ENCODE measurements at regions not wholly inside any gene's neighbourhood (a gene's known extent, or its start where the extent isn't known, plus 50 kb on each side); places are given as distances from the start of the nearest gene placed in this dataset.

GRCh38 chr2:215601990-215602721 lies 166.3 kb upstream of the FN1 start:
- no peak for ATAC-seq
- H3K9me3 ChIP-seq (ENCODE audit: control insufficient read depth, insufficient read depth, low read depth, low read length) = no peaks in the 10 kb centered on the region
- in situ Hi-C loops (cut with HindIII; ENCODE audit: low pct_unique_long_range_greater_than_20kb, low sequenced_read_pairs) = no loop called here
- H3K36me3 ChIP-seq (ENCODE audit: control insufficient read depth, insufficient read depth, low read length) = no peaks in the 10 kb centered on the region
- intact Hi-C loops (cut with micrococcal nuclease; ENCODE audit: unreplicated experiment) = no loop called here
- no peak overlapping the region for H3K4me3 ChIP-seq (ENCODE audit: low read depth in 2 of 2, low read length in 2 of 2)
- CTCF ChIA-PET = no interaction called here
- no TSS peak for BruUV-seq (replicated peaks)
- TF ChIP-seq SIN3A (IDR thresholded peaks at IDR 0.05; ENCODE audit: borderline replicate concordance, insufficient read depth, low read depth, low read length) = no peak
- no peak for TF ChIP-seq TCF7L2 (IDR thresholded peaks at IDR 0.05; ENCODE audit: low read depth, low read length)
- TF ChIP-seq, protein P1, sequence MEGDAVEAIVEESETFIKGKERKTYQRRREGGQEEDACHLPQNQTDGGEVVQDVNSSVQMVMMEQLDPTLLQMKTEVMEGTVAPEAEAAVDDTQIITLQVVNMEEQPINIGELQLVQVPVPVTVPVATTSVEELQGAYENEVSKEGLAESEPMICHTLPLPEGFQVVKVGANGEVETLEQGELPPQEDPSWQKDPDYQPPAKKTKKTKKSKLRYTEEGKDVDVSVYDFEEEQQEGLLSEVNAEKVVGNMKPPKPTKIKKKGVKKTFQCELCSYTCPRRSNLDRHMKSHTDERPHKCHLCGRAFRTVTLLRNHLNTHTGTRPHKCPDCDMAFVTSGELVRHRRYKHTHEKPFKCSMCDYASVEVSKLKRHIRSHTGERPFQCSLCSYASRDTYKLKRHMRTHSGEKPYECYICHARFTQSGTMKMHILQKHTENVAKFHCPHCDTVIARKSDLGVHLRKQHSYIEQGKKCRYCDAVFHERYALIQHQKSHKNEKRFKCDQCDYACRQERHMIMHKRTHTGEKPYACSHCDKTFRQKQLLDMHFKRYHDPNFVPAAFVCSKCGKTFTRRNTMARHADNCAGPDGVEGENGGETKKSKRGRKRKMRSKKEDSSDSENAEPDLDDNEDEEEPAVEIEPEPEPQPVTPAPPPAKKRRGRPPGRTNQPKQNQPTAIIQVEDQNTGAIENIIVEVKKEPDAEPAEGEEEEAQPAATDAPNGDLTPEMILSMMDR (IDR thresholded peaks at IDR 0.05) = no peak
- no peak for TF ChIP-seq POLR2AphosphoS5 (IDR thresholded peaks at IDR 0.05; ENCODE audit: low read depth, low read length)
- TF ChIP-seq, protein P2, sequence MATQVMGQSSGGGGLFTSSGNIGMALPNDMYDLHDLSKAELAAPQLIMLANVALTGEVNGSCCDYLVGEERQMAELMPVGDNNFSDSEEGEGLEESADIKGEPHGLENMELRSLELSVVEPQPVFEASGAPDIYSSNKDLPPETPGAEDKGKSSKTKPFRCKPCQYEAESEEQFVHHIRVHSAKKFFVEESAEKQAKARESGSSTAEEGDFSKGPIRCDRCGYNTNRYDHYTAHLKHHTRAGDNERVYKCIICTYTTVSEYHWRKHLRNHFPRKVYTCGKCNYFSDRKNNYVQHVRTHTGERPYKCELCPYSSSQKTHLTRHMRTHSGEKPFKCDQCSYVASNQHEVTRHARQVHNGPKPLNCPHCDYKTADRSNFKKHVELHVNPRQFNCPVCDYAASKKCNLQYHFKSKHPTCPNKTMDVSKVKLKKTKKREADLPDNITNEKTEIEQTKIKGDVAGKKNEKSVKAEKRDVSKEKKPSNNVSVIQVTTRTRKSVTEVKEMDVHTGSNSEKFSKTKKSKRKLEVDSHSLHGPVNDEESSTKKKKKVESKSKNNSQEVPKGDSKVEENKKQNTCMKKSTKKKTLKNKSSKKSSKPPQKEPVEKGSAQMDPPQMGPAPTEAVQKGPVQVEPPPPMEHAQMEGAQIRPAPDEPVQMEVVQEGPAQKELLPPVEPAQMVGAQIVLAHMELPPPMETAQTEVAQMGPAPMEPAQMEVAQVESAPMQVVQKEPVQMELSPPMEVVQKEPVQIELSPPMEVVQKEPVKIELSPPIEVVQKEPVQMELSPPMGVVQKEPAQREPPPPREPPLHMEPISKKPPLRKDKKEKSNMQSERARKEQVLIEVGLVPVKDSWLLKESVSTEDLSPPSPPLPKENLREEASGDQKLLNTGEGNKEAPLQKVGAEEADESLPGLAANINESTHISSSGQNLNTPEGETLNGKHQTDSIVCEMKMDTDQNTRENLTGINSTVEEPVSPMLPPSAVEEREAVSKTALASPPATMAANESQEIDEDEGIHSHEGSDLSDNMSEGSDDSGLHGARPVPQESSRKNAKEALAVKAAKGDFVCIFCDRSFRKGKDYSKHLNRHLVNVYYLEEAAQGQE (IDR thresholded peaks at IDR 0.05; ENCODE audit: insufficient read depth in 1 of 2, low read depth in 2 of 2, low read length in 1 of 2) = no peak
- DNase-seq (ENCODE audit: low read depth, low spot score) = no peak
- POLR2A ChIA-PET = no interaction called here
- no peaks in the 10 kb centered on the region; the same call in 1 of the 2 replicates for H3K27me3 ChIP-seq (ENCODE audit: control insufficient read depth, insufficient read depth, low read length)
- no peak overlapping the region for H3K27ac ChIP-seq (ENCODE audit: low read length)
- H3K4me1 ChIP-seq (ENCODE audit: control insufficient read depth, insufficient read depth, low read length) = no peaks in the 10 kb centered on the region

DNA sequence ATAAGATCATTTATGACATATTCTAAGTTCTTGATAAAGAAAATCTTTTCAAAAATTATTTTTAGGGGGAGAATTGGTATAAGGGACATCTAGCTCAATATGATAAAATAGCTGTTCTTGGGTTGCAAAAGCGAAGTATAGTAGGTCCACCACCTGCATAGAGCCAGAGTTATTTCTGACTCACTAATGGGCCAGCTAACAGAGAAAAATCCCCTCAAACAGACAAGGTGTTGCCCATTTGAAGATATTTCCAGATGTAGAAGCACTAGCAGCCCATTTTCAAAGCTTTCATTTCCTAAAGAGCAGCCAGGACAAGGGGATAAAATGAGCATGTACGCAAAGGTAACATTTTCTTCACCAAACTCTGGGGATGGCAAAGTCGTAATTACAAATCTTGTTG lies 165.7 kb upstream of the FN1 start:
- POLR2A ChIA-PET = no interaction called here
- ATAC-seq (no peak), DNase-seq (ENCODE audit: low read depth, low spot score) (no peak)
- Histone ChIP-seq H3K27me3 (ENCODE audit: control insufficient read depth, insufficient read depth, low read length) (no peaks in the 10 kb centered on the region; the same call in 1 of the 2 replicates), H3K4me3 (ENCODE audit: low read depth in 2 of 2, low read length in 2 of 2) (no peak overlapping the region), H3K9me3 (ENCODE audit: control insufficient read depth, insufficient read depth, low read depth, low read length) (no peaks in the 10 kb centered on the region), H3K27ac (ENCODE audit: low read length) (no peak overlapping the region), H3K4me1 (ENCODE audit: control insufficient read depth, insufficient read depth, low read length) (no peaks in the 10 kb centered on the region), H3K36me3 (ENCODE audit: control insufficient read depth, insufficient read depth, low read length) (no peaks in the 10 kb centered on the region)
- CTCF ChIA-PET = no interaction called here
- in situ Hi-C loops (cut with HindIII; ENCODE audit: low pct_unique_long_range_greater_than_20kb, low sequenced_read_pairs) = no loop called here
- intact Hi-C loops (cut with micrococcal nuclease; ENCODE audit: unreplicated experiment) = no loop called here
- BruUV-seq (replicated peaks) = no TSS peak
- TF ChIP-seq POLR2AphosphoS5 (IDR thresholded peaks at IDR 0.05; ENCODE audit: low read depth, low read length) = no peak
- TF ChIP-seq, protein P2 (IDR thresholded peaks at IDR 0.05; ENCODE audit: insufficient read depth in 1 of 2, low read depth in 2 of 2, low read length in 1 of 2) = no peak
- TF ChIP-seq, protein P1 (IDR thresholded peaks at IDR 0.05) = no peak
- TF ChIP-seq TCF7L2 (IDR thresholded peaks at IDR 0.05; ENCODE audit: low read depth, low read length) = no peak
- TF ChIP-seq SIN3A (IDR thresholded peaks at IDR 0.05; ENCODE audit: borderline replicate concordance, insufficient read depth, low read depth, low read length) = no peak
